H1 (cell line): ENCODE measurements at regions not wholly inside any gene's neighbourhood (a gene's known extent, or its start where the extent isn't known, plus 50 kb on each side); places are given as distances from the start of the nearest gene placed in this dataset.

Experiments used
- CTCF ChIA-PET: fragments of 300-600 bp; sonication (Branson Sonifier 250); formaldehyde crosslinking; loops from one replicate; lab custom pipeline; 2021; ENCODE audit not compliant: partially characterized antibody; lab: Charles Lee
- POLR2A ChIA-PET: fragments of 300-600 bp; sonication (Branson Sonifier 250); formaldehyde crosslinking; loops from one replicate; lab custom pipeline; 2021; ENCODE audit warnings: inconsistent platforms; ENCODE audit not compliant: partially characterized antibody; lab: Charles Lee
- DNase-seq, 2 experiments: peaks; one replicate each; pipeline versions ENCODE4 v3.0.0 to v3.0.0-alpha.2; 2010 to 2022; ENCODE audit warnings: low spot score in 2 of 2, low read depth in 1 of 2, mixed read lengths in 1 of 2
- FAIRE-seq: peaks from 2 replicates; lab custom pipeline; 2011; peaks lifted over from hg19 to GRCh38; lab: Jason Lieb, UNC
- H2AFZ ChIP-seq: 2 replicates; pipeline ENCODE4 v1.8.1; 2012; ENCODE audit warnings: low read length, inconsistent platforms
- H2AK5ac ChIP-seq: 2 replicates; pipeline ENCODE4 v1.6.1; 2013; ENCODE audit warnings: low read depth, low read length
- H2BK120ac ChIP-seq: replicated peaks from 2 replicates; pipeline ENCODE3; 2013; ENCODE audit warnings: low read depth, low read length, inconsistent platforms
- H2BK12ac ChIP-seq: 2 replicates; pipeline ENCODE4 v1.6.1; 2013; ENCODE audit warnings: low read depth, low read length
- H2BK15ac ChIP-seq: 2 replicates; pipeline ENCODE4 v1.6.1; 2013; ENCODE audit warnings: low read length
- H2BK20ac ChIP-seq: 2 replicates; pipeline ENCODE4 v1.6.1; 2013; ENCODE audit warnings: low read length
- H2BK5ac ChIP-seq: 2 replicates; pipeline ENCODE4 v1.6.1; 2013; ENCODE audit warnings: low read depth, low read length
- H3K14ac ChIP-seq: 2 replicates; pipeline ENCODE4 v1.6.1; 2013; ENCODE audit warnings: inconsistent platforms; ENCODE audit not compliant: insufficient read length
- H3K18ac ChIP-seq: 2 replicates; pipeline ENCODE4 v1.6.1; 2013; ENCODE audit warnings: low read length; ENCODE audit errors: extremely low read depth
- H3K23ac ChIP-seq: 2 replicates; pipeline ENCODE4 v1.6.1; 2013; ENCODE audit warnings: inconsistent platforms; ENCODE audit not compliant: insufficient read length
- H3K23me2 ChIP-seq: 2 replicates; pipeline ENCODE4 v1.6.1; 2013; ENCODE audit warnings: low read depth, low read length
- H3K27ac ChIP-seq: 2 replicates; pipeline ENCODE4 v1.6.1; 2011; ENCODE audit warnings: low read depth, low read length, inconsistent platforms
- H3K27me3 ChIP-seq, 4 experiments: replicated peaks in 1 of 4; 1 replicate in 1 of 4; 2 replicates in 3 of 4; pipeline versions ENCODE4 v1.6.1 to v1.8.1; 2011 to 2013; ENCODE audit warnings: low read length in 3 of 4, mild to moderate bottlenecking in 3 of 4, inconsistent platforms in 2 of 4, mixed read lengths in 2 of 4, moderate library complexity in 1 of 4; ENCODE audit not compliant: control insufficient read depth in 3 of 4, insufficient read depth in 3 of 4; ENCODE audit errors: extremely low read depth in 1 of 4
- H3K36me3 ChIP-seq, 4 experiments: 2 replicates each; pipeline versions ENCODE4 v1.6.1 to v1.8.1; 2011 to 2013; ENCODE audit warnings: mild to moderate bottlenecking in 4 of 4, low read length in 3 of 4, moderate library complexity in 2 of 4, control low read depth in 1 of 4, inconsistent platforms in 1 of 4; ENCODE audit not compliant: insufficient read depth in 4 of 4, control insufficient read depth in 2 of 4
- H3K4ac ChIP-seq: replicated peaks from 2 replicates; pipeline ENCODE3; 2013; ENCODE audit warnings: low read length, low read depth, mixed read lengths, inconsistent platforms; ENCODE audit not compliant: insufficient read length
- H3K4me1 ChIP-seq, 4 experiments: replicated peaks in 1 of 4; 1 replicate in 1 of 4; 2 replicates in 3 of 4; pipeline versions ENCODE4 v1.6.1 to v1.8.1; 2011 to 2013; ENCODE audit warnings: low read length in 3 of 4, inconsistent platforms in 2 of 4, mixed read lengths in 1 of 4; ENCODE audit not compliant: insufficient read depth in 4 of 4, control insufficient read depth in 3 of 4
- H3K4me2 ChIP-seq, 2 experiments: 2 replicates each; pipeline versions ENCODE4 v1.6.1 to v1.8.1; 2011 to 2013; ENCODE audit warnings: low read depth in 2 of 2, low read length in 2 of 2, control low read depth in 1 of 2, inconsistent platforms in 1 of 2, mild to moderate bottlenecking in 1 of 2; ENCODE audit not compliant: insufficient read depth in 1 of 2
- H3K4me3 ChIP-seq, 4 experiments: fragments of 200-600, 300-600 bp in 1 of 4; sonication (generic), shearing (Covaris generic), sonication (Bioruptor Twin) in 1 of 4; 2 replicates each; pipeline versions ENCODE4 v1.5.1 to v1.8.1; 2011 to 2016; ENCODE audit warnings: low read length in 4 of 4, low read depth in 3 of 4, control low read depth in 2 of 4, inconsistent platforms in 2 of 4, mild to moderate bottlenecking in 2 of 4, mixed read lengths in 1 of 4, moderate library complexity in 1 of 4; ENCODE audit not compliant: insufficient read depth in 2 of 4; ENCODE audit errors: extremely low read depth in 1 of 4
- H3K56ac ChIP-seq: replicated peaks from 2 replicates; pipeline ENCODE3; 2013; ENCODE audit warnings: low read depth, mild to moderate bottlenecking, mixed read lengths, low read length, inconsistent platforms; ENCODE audit not compliant: insufficient read length
- H3K79me1 ChIP-seq: 2 replicates; pipeline ENCODE4 v1.6.1; 2013; ENCODE audit warnings: low read depth, low read length, control low read depth
- H3K79me2 ChIP-seq, 2 experiments: 2 replicates each; pipeline versions ENCODE4 v1.6.1 to v1.8.1; 2012 to 2013; ENCODE audit warnings: low read length in 2 of 2, mild to moderate bottlenecking in 2 of 2, inconsistent platforms in 1 of 2; ENCODE audit not compliant: insufficient read depth in 2 of 2, control insufficient read depth in 1 of 2
- H3K9ac ChIP-seq, 4 experiments: replicated peaks in 1 of 4; 1 replicate in 1 of 4; 2 replicates in 3 of 4; pipeline versions ENCODE4 v1.6.1 to v1.8.1; 2011 to 2013; ENCODE audit warnings: low read depth in 3 of 4, low read length in 3 of 4, control low read depth in 2 of 4, mild to moderate bottlenecking in 2 of 4, moderate library complexity in 2 of 4, inconsistent platforms in 1 of 4; ENCODE audit errors: extremely low read depth in 1 of 4
- H3K9me3 ChIP-seq, 2 experiments: 2 replicates each; pipeline versions ENCODE4 v1.6.1 to v1.8.1; 2012 to 2013; ENCODE audit warnings: mild to moderate bottlenecking in 2 of 2, moderate library complexity in 2 of 2, control low read depth in 1 of 2, inconsistent platforms in 1 of 2, low read depth in 1 of 2, low read length in 1 of 2, mixed read lengths in 1 of 2; ENCODE audit not compliant: insufficient read depth in 2 of 2
- H4K20me1 ChIP-seq, 2 experiments: replicated peaks in 1 of 2; 2 replicates each; pipeline versions ENCODE3 to v1.8.1; 2011 to 2013; ENCODE audit warnings: inconsistent platforms in 2 of 2, low read length in 2 of 2, mild to moderate bottlenecking in 1 of 2; ENCODE audit not compliant: insufficient read depth in 2 of 2, control insufficient read depth in 1 of 2
- H4K5ac ChIP-seq: 2 replicates; pipeline ENCODE4 v1.6.1; 2013; ENCODE audit warnings: low read length, low read depth, mixed read lengths, inconsistent platforms; ENCODE audit not compliant: insufficient read length
- H4K8ac ChIP-seq: 2 replicates; pipeline ENCODE4 v1.8.0; 2013; ENCODE audit warnings: mild to moderate bottlenecking, moderate library complexity, low read length, inconsistent platforms; ENCODE audit not compliant: insufficient read depth; ENCODE audit errors: extremely low read depth
- H4K91ac ChIP-seq: replicated peaks from 2 replicates; pipeline ENCODE3; 2013; ENCODE audit warnings: low read length, mixed read lengths, inconsistent platforms; ENCODE audit not compliant: insufficient read length
- CBX8 ChIP-seq: fragments of 300-800, 300-1000 bp; sonication (generic); IDR thresholded peaks from 2 replicates; pipeline ENCODE4 v1.7.1; 2016; ENCODE audit warnings: low read depth, low read length, borderline replicate concordance
- EGR1 ChIP-seq: IDR thresholded peaks from 2 replicates; pipeline ENCODE4 v1.6.1; 2011; ENCODE audit warnings: low read depth, low read length, borderline replicate concordance
- EP300 ChIP-seq, 2 experiments: IDR thresholded peaks; 1 replicate in 1 of 2; 2 replicates in 1 of 2; pipeline ENCODE4 v1.6.1; 2011 to 2012; ENCODE audit warnings: low read depth in 2 of 2, low read length in 2 of 2, mild to moderate bottlenecking in 2 of 2, borderline replicate concordance in 1 of 2, inconsistent platforms in 1 of 2, moderate library complexity in 1 of 2
- HDAC6 ChIP-seq: IDR thresholded peaks from one replicate; pipeline ENCODE4 v1.7.1; 2012; ENCODE audit warnings: low read depth, mild to moderate bottlenecking, inconsistent platforms, low read length, moderate library complexity
- POLR2A ChIP-seq, 2 experiments: IDR thresholded peaks; 1 replicate in 1 of 2; 2 replicates in 1 of 2; pipeline ENCODE4 v1.6.1; 2011; ENCODE audit warnings: low read depth in 2 of 2, low read length in 2 of 2, mild to moderate bottlenecking in 2 of 2; ENCODE audit errors: control extremely low read depth in 1 of 2
- SIRT6 ChIP-seq: IDR thresholded peaks from one replicate; pipeline ENCODE4 v1.7.1; 2012; ENCODE audit warnings: low read length, inconsistent platforms
- SUZ12 ChIP-seq: fragments of 200-600 bp; sonication (generic); IDR thresholded peaks from 2 replicates; pipeline ENCODE4 v1.6.1; 2012; ENCODE audit warnings: mild to moderate bottlenecking, inconsistent platforms, low read length, moderate library complexity, mixed read lengths
- TAF7 ChIP-seq: optimal IDR thresholded peaks from 2 replicates; pipeline ENCODE3; 2011; ENCODE audit warnings: low read depth, mild to moderate bottlenecking, inconsistent platforms, low read length, moderate library complexity, borderline replicate concordance
- TCF12 ChIP-seq: IDR thresholded peaks from 2 replicates; pipeline ENCODE4 v1.6.1; 2011; ENCODE audit warnings: low read depth, mild to moderate bottlenecking, low read length
- TEAD4 ChIP-seq: IDR thresholded peaks from 2 replicates; pipeline ENCODE4 v1.6.1; 2012; ENCODE audit warnings: low read depth, low read length, inconsistent platforms, mixed read lengths
- WGBS, 2 experiments: shearing (Covaris generic) in 1 of 2; methylation state at CpG; one replicate each; pipeline versions ENCODE4 v1.1.6 to v1.1.7; 2013 to 2015; ENCODE audit warnings: low lambda C conversion rate in 2 of 2, mixed read lengths in 2 of 2, inconsistent platforms in 1 of 2, low coverage in 1 of 2, missing lambda C conversion rate in 1 of 2; ENCODE audit not compliant: insufficient replicate concordance in 2 of 2, insufficient coverage in 1 of 2, insufficient read length in 1 of 2; ENCODE audit errors: extremely low coverage in 1 of 2, missing lambda C conversion rate in 1 of 2; 5-methylcytosine and 5-hydroxymethylcytosine counted together
- TF ChIP-seq, protein P1 (sequence below): IDR thresholded peaks from 2 replicates; pipeline ENCODE4 v1.6.1; 2012; ENCODE audit warnings: inconsistent platforms

DNA sequence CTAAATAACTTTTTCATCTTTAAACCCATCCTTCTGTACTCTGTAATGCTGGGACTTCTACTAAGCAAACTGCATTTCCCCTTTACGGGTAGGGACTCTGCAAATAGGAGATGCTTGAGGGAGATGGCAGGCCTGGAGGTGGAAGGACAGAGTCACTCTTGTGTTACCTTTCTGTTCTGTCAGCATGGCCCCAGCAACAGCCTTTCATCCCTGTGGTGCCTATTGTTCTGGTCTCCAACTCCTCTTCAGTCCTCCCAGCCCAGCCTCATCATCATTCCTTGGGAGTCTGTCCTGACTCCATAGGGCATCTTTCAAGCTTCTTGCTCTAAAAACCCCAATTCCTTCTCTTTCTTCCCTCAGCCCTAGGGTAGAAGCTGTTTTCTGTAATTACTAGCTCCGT is 230.0 kb downstream of the SNX13 start:
- Histone ChIP-seq H2BK120ac (no peak overlapping the region), H3K79me1 (no peaks in the 10 kb centered on the region), H2BK12ac (no peak overlapping the region), H3K36me3 (no peaks in the 10 kb centered on the region), H3K9ac (no peak overlapping the region), H3K4me3 (no peak overlapping the region), H3K9me3 (no peaks in the 10 kb centered on the region), H2AFZ (no peak overlapping the region), H3K79me2 (no peaks in the 10 kb centered on the region), H3K23me2 (no peaks in the 10 kb centered on the region), H2AK5ac (no peak overlapping the region), H3K14ac (no peak overlapping the region), H2BK15ac (no peak overlapping the region), H4K5ac (no peak overlapping the region), H3K18ac (no peak overlapping the region), H4K20me1 (no peaks in the 10 kb centered on the region), H4K91ac (no peak overlapping the region), H3K4me2 (no peak overlapping the region), H3K27me3 (no peaks in the 10 kb centered on the region), H3K23ac (no peak overlapping the region), H3K27ac (no peak overlapping the region), H4K8ac (no peak overlapping the region), H2BK20ac (no peak overlapping the region), H3K4me1 (no peaks in the 10 kb centered on the region; a peak in 1 of 7 replicates), H3K4ac (no peak overlapping the region), H3K56ac (no peak overlapping the region), H2BK5ac (no peak overlapping the region)
- no peak for DNase-seq
- ChIA-PET CTCF (interaction anchor here (0.7 to 1.9 kb wide), 5 partner anchors 27 to 354 kb away, joined by 3 to 5 read pairs (median 4); no protein-coding TSS in a partner anchor), POLR2A (no interaction called here)
- 82% methylated on average over 2 of the region's 2 CpGs; no CpG with 5 or more reads in 1 of the 2 experiments for WGBS, 2 experiments
- FAIRE-seq, result peak; percentile 63
- no peak for TF ChIP-seq CBX8
- TF ChIP-seq SUZ12, result no peak
- no peak for TF ChIP-seq EP300 (IDR thresholded peaks at IDR 0.05; ENCODE audit: borderline replicate concordance in 1 of 2, low read depth in 2 of 2, low read length in 2 of 2)
- no peak for TF ChIP-seq TAF7
- TF ChIP-seq, protein P1, sequence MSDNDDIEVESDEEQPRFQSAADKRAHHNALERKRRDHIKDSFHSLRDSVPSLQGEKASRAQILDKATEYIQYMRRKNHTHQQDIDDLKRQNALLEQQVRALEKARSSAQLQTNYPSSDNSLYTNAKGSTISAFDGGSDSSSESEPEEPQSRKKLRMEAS, result no peak
- no peak for TF ChIP-seq POLR2A (IDR thresholded peaks at IDR 0.05; ENCODE audit: control extremely low read depth in 1 of 2, low read depth in 2 of 2, low read length in 2 of 2)
- TF ChIP-seq SIRT6, result no peak
- no peak for TF ChIP-seq EGR1
- TF ChIP-seq TEAD4, result no peak
- TF ChIP-seq HDAC6, result no peak
- TF ChIP-seq TCF12, result no peak
